GM23338 (cell line): ENCODE measurements at regions not wholly inside any gene's neighbourhood (a gene's known extent, or its start where the extent isn't known, plus 50 kb on each side); places are given as distances from the start of the nearest gene placed in this dataset.

Source experiments
- ATAC-seq: fragments of 200-7000 bp; cut with Tn5 transposase; 3 replicates; pipeline ENCODE4 v1.9.1; 2020
- DNase-seq: peaks from one replicate; pipeline ENCODE4 v3.0.0-alpha.2; 2015; ENCODE audit warnings: low spot score
- H2AFZ ChIP-seq: fragments of 200-600 bp; sonication (generic); 2 replicates; pipeline ENCODE4 v1.8.0; 2016; ENCODE audit warnings: antibody characterized with exemption, mild to moderate bottlenecking, moderate library complexity
- H3F3A ChIP-seq: fragments of 200-600 bp; sonication (generic); replicated peaks from 2 replicates; pipeline ENCODE4 v1.8.0; 2017; ENCODE audit warnings: antibody characterized with exemption, mixed run types, low read depth
- H3K27ac ChIP-seq: fragments of 200-600 bp; sonication (generic); 2 replicates; pipeline ENCODE4 v1.6.1; 2016; ENCODE audit warnings: low read depth
- H3K27me3 ChIP-seq: fragments of 200-600 bp; sonication (generic); 2 replicates; pipeline ENCODE4 v1.8.0; 2016; ENCODE audit warnings: mild to moderate bottlenecking, mixed run types, moderate library complexity; ENCODE audit not compliant: insufficient read depth
- H3K36me3 ChIP-seq: fragments of 200-600 bp; sonication (generic); 2 replicates; pipeline ENCODE4 v1.8.0; 2016; ENCODE audit warnings: mild to moderate bottlenecking; ENCODE audit not compliant: insufficient read depth
- H3K4me1 ChIP-seq: fragments of 200-600 bp; sonication (generic); 2 replicates; pipeline ENCODE4 v1.8.0; 2016; ENCODE audit warnings: mild to moderate bottlenecking, moderate library complexity; ENCODE audit not compliant: insufficient read depth
- H3K4me2 ChIP-seq: fragments of 200-600 bp; sonication (generic); 2 replicates; pipeline ENCODE4 v1.7.1; 2017; ENCODE audit warnings: mixed run types
- H3K4me3 ChIP-seq: fragments of 200-600 bp; sonication (generic); 2 replicates; pipeline ENCODE4 v1.6.1; 2016; ENCODE audit warnings: mixed run types
- H3K79me2 ChIP-seq: fragments of 200-600 bp; sonication (generic); replicated peaks from 2 replicates; pipeline ENCODE4 v1.8.0; 2017; ENCODE audit warnings: mild to moderate bottlenecking; ENCODE audit not compliant: insufficient read depth
- H3K9me2 ChIP-seq: fragments of 200-600 bp; sonication (generic); 2 replicates; pipeline ENCODE4 v1.8.0; 2017; ENCODE audit not compliant: insufficient read depth
- H4K20me1 ChIP-seq: fragments of 200-600 bp; sonication (generic); replicated peaks from 2 replicates; pipeline ENCODE4 v1.8.0; 2017; ENCODE audit warnings: mild to moderate bottlenecking; ENCODE audit not compliant: insufficient read depth
- H3K27ac Mint-ChIP-seq: 2 replicates; pipeline ENCODE4 v1.8.0; 2020; ENCODE audit warnings: inconsistent platforms, mild to moderate bottlenecking, moderate library complexity, mixed read lengths
- H3K27me3 Mint-ChIP-seq: 3 replicates; pipeline ENCODE4 v1.8.0; 2022; ENCODE audit warnings: low read depth, mild to moderate bottlenecking, moderate library complexity, mixed read lengths, inconsistent platforms; ENCODE audit not compliant: insufficient read depth, poor library complexity
- H3K36me3 Mint-ChIP-seq: 3 replicates; pipeline ENCODE4 v1.8.0; 2021; ENCODE audit warnings: low read depth, mild to moderate bottlenecking, inconsistent platforms, moderate library complexity, mixed read lengths
- H3K4me1 Mint-ChIP-seq: 3 replicates; pipeline ENCODE4 v1.8.0; 2020; ENCODE audit warnings: mild to moderate bottlenecking, inconsistent platforms, mixed read lengths
- H3K4me3 Mint-ChIP-seq: 3 replicates; pipeline ENCODE4 v1.8.0; 2021; ENCODE audit warnings: moderate library complexity, mild to moderate bottlenecking, inconsistent platforms, mixed read lengths
- H3K9me3 Mint-ChIP-seq: 3 replicates; pipeline ENCODE4 v1.8.0; 2020; ENCODE audit warnings: moderate library complexity, mild to moderate bottlenecking, inconsistent platforms, mixed read lengths
- CREB1 ChIP-seq: fragments of 250-450 bp; sonication (Bioruptor Pico); IDR thresholded peaks from 2 replicates; pipeline ENCODE4 v1.5.0; 2020; ENCODE audit warnings: low read depth, mild to moderate bottlenecking, moderate library complexity
- CTCF ChIP-seq, 2 experiments: fragments of 200-600 bp in 1 of 2; sonication (generic) in 1 of 2; conservative IDR thresholded peaks; 2 replicates each; pipeline versions ENCODE4 v1.5.1 to v1.6.1; 2016 to 2017; ENCODE audit warnings: antibody characterized with exemption in 2 of 2, low read depth in 2 of 2, mild to moderate bottlenecking in 2 of 2, moderate library complexity in 1 of 2
- EZH2 ChIP-seq: fragments of 200-600 bp; sonication (generic); IDR thresholded peaks from one replicate; pipeline ENCODE4 v1.8.0; 2017; ENCODE audit warnings: antibody characterized with exemption, mild to moderate bottlenecking, low read depth; ENCODE audit not compliant: unreplicated experiment
- EZH2phosphoT487 ChIP-seq: fragments of 200-600 bp; sonication (generic); IDR thresholded peaks from one replicate; pipeline ENCODE4 v1.8.1; 2018; ENCODE audit warnings: antibody characterized with exemption; ENCODE audit not compliant: unreplicated experiment
- JUNB ChIP-seq: IDR thresholded peaks from one replicate; pipeline ENCODE4 v1.6.1; 2016; ENCODE audit warnings: antibody characterized with exemption; ENCODE audit not compliant: unreplicated experiment
- NANOG ChIP-seq: IDR thresholded peaks from 2 replicates; pipeline ENCODE4 v1.6.1; 2016; ENCODE audit warnings: antibody characterized with exemption, borderline replicate concordance
- POLR2AphosphoS5 ChIP-seq: IDR thresholded peaks from 2 replicates; pipeline ENCODE4 v1.6.1; 2016; ENCODE audit warnings: antibody characterized with exemption, low read depth
- ZNF114 ChIP-seq: fragments of 250-450 bp; sonication (Bioruptor Pico); IDR thresholded peaks from 2 replicates; pipeline ENCODE4 v1.5.0; 2020; ENCODE audit warnings: mild to moderate bottlenecking, moderate library complexity
- ZNF331 ChIP-seq: fragments of 250-450 bp; sonication (Bioruptor Pico); IDR thresholded peaks from 2 replicates; pipeline ENCODE4 v1.5.0; 2020; ENCODE audit warnings: low read depth, mild to moderate bottlenecking, moderate library complexity
- TF ChIP-seq, protein P1 (sequence below): IDR thresholded peaks from one replicate; pipeline ENCODE4 v1.6.1; 2018; ENCODE audit warnings: antibody characterized with exemption; ENCODE audit not compliant: unreplicated experiment
- TF ChIP-seq, protein P2 (sequence below): IDR thresholded peaks from 2 replicates; pipeline ENCODE4 v1.6.1; 2016; ENCODE audit warnings: antibody characterized with exemption

GRCh38 chr17:27081002-27081638, 212.8 kb upstream of the WSB1 start (continued):
- no peak for TF ChIP-seq CREB1
- TF ChIP-seq, protein P1, sequence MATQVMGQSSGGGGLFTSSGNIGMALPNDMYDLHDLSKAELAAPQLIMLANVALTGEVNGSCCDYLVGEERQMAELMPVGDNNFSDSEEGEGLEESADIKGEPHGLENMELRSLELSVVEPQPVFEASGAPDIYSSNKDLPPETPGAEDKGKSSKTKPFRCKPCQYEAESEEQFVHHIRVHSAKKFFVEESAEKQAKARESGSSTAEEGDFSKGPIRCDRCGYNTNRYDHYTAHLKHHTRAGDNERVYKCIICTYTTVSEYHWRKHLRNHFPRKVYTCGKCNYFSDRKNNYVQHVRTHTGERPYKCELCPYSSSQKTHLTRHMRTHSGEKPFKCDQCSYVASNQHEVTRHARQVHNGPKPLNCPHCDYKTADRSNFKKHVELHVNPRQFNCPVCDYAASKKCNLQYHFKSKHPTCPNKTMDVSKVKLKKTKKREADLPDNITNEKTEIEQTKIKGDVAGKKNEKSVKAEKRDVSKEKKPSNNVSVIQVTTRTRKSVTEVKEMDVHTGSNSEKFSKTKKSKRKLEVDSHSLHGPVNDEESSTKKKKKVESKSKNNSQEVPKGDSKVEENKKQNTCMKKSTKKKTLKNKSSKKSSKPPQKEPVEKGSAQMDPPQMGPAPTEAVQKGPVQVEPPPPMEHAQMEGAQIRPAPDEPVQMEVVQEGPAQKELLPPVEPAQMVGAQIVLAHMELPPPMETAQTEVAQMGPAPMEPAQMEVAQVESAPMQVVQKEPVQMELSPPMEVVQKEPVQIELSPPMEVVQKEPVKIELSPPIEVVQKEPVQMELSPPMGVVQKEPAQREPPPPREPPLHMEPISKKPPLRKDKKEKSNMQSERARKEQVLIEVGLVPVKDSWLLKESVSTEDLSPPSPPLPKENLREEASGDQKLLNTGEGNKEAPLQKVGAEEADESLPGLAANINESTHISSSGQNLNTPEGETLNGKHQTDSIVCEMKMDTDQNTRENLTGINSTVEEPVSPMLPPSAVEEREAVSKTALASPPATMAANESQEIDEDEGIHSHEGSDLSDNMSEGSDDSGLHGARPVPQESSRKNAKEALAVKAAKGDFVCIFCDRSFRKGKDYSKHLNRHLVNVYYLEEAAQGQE: no peak

GRCh38 chr17:27082023-27082774, 211.7 kb upstream of the WSB1 start:
- H3K36me3 ChIP-seq: no peaks in the 10 kb centered on the region
- no peak for ATAC-seq
- no peaks in the 10 kb centered on the region for H3F3A ChIP-seq
- no peaks in the 10 kb centered on the region for H4K20me1 ChIP-seq
- no peak overlapping the region for H3K27ac Mint-ChIP-seq
- H3K36me3 Mint-ChIP-seq: peaks cover 38% of the 10 kb centered on the region
- H3K9me3 Mint-ChIP-seq: peaks cover 97% of the 10 kb centered on the region
- H3K4me3 ChIP-seq: no peak overlapping the region
- DNase-seq: no peak
- no peaks in the 10 kb centered on the region for H3K79me2 ChIP-seq
- no peak overlapping the region for H3K4me2 ChIP-seq
- no peaks in the 10 kb centered on the region for H3K27me3 ChIP-seq
- TF ChIP-seq POLR2AphosphoS5: no peak
- TF ChIP-seq, protein P2, sequence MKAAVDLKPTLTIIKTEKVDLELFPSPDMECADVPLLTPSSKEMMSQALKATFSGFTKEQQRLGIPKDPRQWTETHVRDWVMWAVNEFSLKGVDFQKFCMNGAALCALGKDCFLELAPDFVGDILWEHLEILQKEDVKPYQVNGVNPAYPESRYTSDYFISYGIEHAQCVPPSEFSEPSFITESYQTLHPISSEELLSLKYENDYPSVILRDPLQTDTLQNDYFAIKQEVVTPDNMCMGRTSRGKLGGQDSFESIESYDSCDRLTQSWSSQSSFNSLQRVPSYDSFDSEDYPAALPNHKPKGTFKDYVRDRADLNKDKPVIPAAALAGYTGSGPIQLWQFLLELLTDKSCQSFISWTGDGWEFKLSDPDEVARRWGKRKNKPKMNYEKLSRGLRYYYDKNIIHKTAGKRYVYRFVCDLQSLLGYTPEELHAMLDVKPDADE: no peak
- TF ChIP-seq NANOG: no peak
- no peak for TF ChIP-seq CTCF (conservative IDR thresholded peaks at IDR 0.05; ENCODE audit: low read depth in 2 of 2)
- no peak for TF ChIP-seq EZH2
- TF ChIP-seq ZNF114 (CRISPR knock-in tag): no peak
- TF ChIP-seq EZH2phosphoT487: no peak
- TF ChIP-seq ZNF331 (CRISPR knock-in tag): no peak
- no peak for TF ChIP-seq JUNB
- TF ChIP-seq, protein P1: no peak
- peaks cover 2% of the 10 kb centered on the region for H3K27me3 Mint-ChIP-seq
- no peak overlapping the region for H3K27ac ChIP-seq
- H2AFZ ChIP-seq: no peak overlapping the region
- H3K4me1 Mint-ChIP-seq: no peaks in the 10 kb centered on the region
- H3K4me1 ChIP-seq: no peaks in the 10 kb centered on the region
- no peaks in the 10 kb centered on the region for H3K9me2 ChIP-seq
- no peak overlapping the region for H3K4me3 Mint-ChIP-seq
